ENCODE measurements at regions not wholly inside any gene's neighbourhood (a gene's known extent, or its start where the extent isn't known, plus 50 kb on each side); places are given as distances from the start of the nearest gene placed in this dataset.

- Mint-ChIP-seq H3K36me3 (ENCODE audit: low read depth) (no peaks in the 10 kb centered on the region), H3K4me1 (peaks cover 76% of the 10 kb centered on the region), H3K27ac (peak overlapping the region; percentile 2), H3K4me3 (no peak overlapping the region), H3K9me3 (no peaks in the 10 kb centered on the region), H3K27me3 (ENCODE audit: low read depth, poor library complexity) (peaks cover 15% of the 10 kb centered on the region)
- no peak for DNase-seq
- no peak for TF ChIP-seq CTCF (IDR thresholded peaks at IDR 0.05)
These were observed 287.6 kb upstream of the C2CD4B start for GRCh38 chr15:62452667-62453066.

- Mint-ChIP-seq H3K4me1 (peaks cover 70% of the 10 kb centered on the region), H3K36me3 (ENCODE audit: low read depth) (no peaks in the 10 kb centered on the region), H3K4me3 (no peak overlapping the region), H3K27me3 (ENCODE audit: low read depth, poor library complexity) (peaks cover 15% of the 10 kb centered on the region), H3K9me3 (no peaks in the 10 kb centered on the region), H3K27ac (no peak overlapping the region)
- no peak for TF ChIP-seq CTCF (IDR thresholded peaks at IDR 0.05)
- no peak for DNase-seq
These were observed 288.3 kb upstream of the C2CD4B start for GRCh38 chr15:62453375-62453774.

GRCh38 chr15:62453981-62454380 is 288.9 kb upstream of the C2CD4B start:
- no peak for TF ChIP-seq CTCF (IDR thresholded peaks at IDR 0.05)
- H3K4me3 Mint-ChIP-seq: no peak overlapping the region
- peaks cover 13% of the 10 kb centered on the region for H3K27me3 Mint-ChIP-seq (ENCODE audit: low read depth, poor library complexity)
- no peak overlapping the region for H3K27ac Mint-ChIP-seq
- DNase-seq: no peak
- peaks cover 65% of the 10 kb centered on the region for H3K4me1 Mint-ChIP-seq
- H3K36me3 Mint-ChIP-seq (ENCODE audit: low read depth): no peaks in the 10 kb centered on the region
- H3K9me3 Mint-ChIP-seq: no peaks in the 10 kb centered on the region

GRCh38 chr15:62454567-62455172 is 289.6 kb upstream of the C2CD4B start:
- TF ChIP-seq CTCF (IDR thresholded peaks at IDR 0.05): no peak
- Mint-ChIP-seq H3K27me3 (ENCODE audit: low read depth, poor library complexity) (peaks cover 11% of the 10 kb centered on the region), H3K27ac (peak overlapping the region; percentile 25), H3K9me3 (no peaks in the 10 kb centered on the region), H3K4me3 (peak overlapping the region; percentile 35), H3K36me3 (ENCODE audit: low read depth) (no peaks in the 10 kb centered on the region), H3K4me1 (peaks cover 67% of the 10 kb centered on the region)
- DNase-seq: no peak

- H3K27me3 Mint-ChIP-seq (ENCODE audit: low read depth, poor library complexity): peaks cover 11% of the 10 kb centered on the region
- DNase-seq: no peak
- H3K4me3 Mint-ChIP-seq: peak overlapping the region; percentile 35
- no peaks in the 10 kb centered on the region for H3K9me3 Mint-ChIP-seq
- peaks cover 64% of the 10 kb centered on the region for H3K4me1 Mint-ChIP-seq
- TF ChIP-seq CTCF (IDR thresholded peaks at IDR 0.05): no peak
- H3K36me3 Mint-ChIP-seq (ENCODE audit: low read depth): no peaks in the 10 kb centered on the region
- no peak overlapping the region for H3K27ac Mint-ChIP-seq
These were observed 290.4 kb upstream of the C2CD4B start for GRCh38 chr15:62455441-62455921.
